ENCODE measurements at regions not wholly inside any gene's neighbourhood (a gene's known extent, or its start where the extent isn't known, plus 50 kb on each side); places are given as distances from the start of the nearest gene placed in this dataset.

DNA sequence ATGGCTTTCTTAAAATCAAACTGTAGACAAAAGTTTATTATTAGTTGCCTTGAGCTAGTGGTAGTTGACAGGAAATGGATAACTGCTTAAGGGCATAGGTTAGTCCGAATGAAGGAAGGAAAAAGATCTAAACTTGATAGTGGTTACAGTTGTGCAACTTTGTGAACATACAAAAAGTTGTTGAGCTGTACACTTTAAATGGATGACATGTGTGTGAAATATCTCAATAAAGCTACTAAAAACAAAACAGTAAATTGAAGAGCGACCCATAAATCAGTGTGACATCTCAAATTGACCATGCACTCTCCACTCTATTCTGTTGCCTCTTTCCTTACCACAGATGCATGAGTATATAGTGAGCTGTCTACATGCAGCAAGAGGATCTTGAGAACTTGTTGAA lies 1757.8 kb downstream of the PCDH9 start (continued):
- TF ChIP-seq ZNF552 (CRISPR knock-in tag; IDR thresholded peaks at IDR 0.05; ENCODE audit: borderline replicate concordance) (no peak), TP53 (CRISPR knock-in tag; conservative IDR thresholded peaks at IDR 0.05) (no peak), THAP7 (CRISPR knock-in tag; IDR thresholded peaks at IDR 0.05) (no peak), PRDM10 (CRISPR knock-in tag; IDR thresholded peaks at IDR 0.05; ENCODE audit: low read depth) (no peak), ZNF775 (CRISPR knock-in tag; IDR thresholded peaks at IDR 0.05; ENCODE audit: borderline replicate concordance) (no peak), ZEB1 (IDR thresholded peaks at IDR 0.05; ENCODE audit: insufficient replicate concordance, low read depth) (no peak), SOX13 (IDR thresholded peaks at IDR 0.05) (no peak), SOX13 (CRISPR knock-in tag; conservative IDR thresholded peaks at IDR 0.05 in 1 of 2, IDR thresholded peaks at IDR 0.05 in 1 of 2) (no peak), ZNF747 (CRISPR knock-in tag; IDR thresholded peaks at IDR 0.05; ENCODE audit: borderline replicate concordance) (no peak), ZNF766 (CRISPR knock-in tag; IDR thresholded peaks at IDR 0.05; ENCODE audit: borderline replicate concordance) (no peak)
- TF ChIP-seq, protein P1, sequence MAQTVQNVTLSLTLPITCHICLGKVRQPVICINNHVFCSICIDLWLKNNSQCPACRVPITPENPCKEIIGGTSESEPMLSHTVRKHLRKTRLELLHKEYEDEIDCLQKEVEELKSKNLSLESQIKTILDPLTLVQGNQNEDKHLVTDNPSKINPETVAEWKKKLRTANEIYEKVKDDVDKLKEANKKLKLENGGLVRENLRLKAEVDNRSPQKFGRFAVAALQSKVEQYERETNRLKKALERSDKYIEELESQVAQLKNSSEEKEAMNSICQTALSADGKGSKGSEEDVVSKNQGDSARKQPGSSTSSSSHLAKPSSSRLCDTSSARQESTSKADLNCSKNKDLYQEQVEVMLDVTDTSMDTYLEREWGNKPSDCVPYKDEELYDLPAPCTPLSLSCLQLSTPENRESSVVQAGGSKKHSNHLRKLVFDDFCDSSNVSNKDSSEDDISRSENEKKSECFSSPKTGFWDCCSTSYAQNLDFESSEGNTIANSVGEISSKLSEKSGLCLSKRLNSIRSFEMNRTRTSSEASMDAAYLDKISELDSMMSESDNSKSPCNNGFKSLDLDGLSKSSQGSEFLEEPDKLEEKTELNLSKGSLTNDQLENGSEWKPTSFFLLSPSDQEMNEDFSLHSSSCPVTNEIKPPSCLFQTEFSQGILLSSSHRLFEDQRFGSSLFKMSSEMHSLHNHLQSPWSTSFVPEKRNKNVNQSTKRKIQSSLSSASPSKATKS (CRISPR knock-in tag; IDR thresholded peaks at IDR 0.05): no peak
